ENCODE measurements at regions not wholly inside any gene's neighbourhood (a gene's known extent, or its start where the extent isn't known, plus 50 kb on each side); places are given as distances from the start of the nearest gene placed in this dataset.
"Not testable (repeated sequence)": the region's sequence is repeated elsewhere in the genome, so short reads cannot be mapped to it uniquely, and the experiment has no call there.

- DNase-seq (ENCODE audit: low spot score): no peak
These were observed 303.5 kb downstream of the TEX29 start for GRCh38 chr13:111623743-111624505.

- no peak for DNase-seq (ENCODE audit: low spot score)
These were observed 305.3 kb downstream of the TEX29 start for GRCh38 chr13:111625526-111626315.

GRCh38 chr13:111626371-111627305 is 306.2 kb downstream of the TEX29 start:
- no peak for DNase-seq (ENCODE audit: low spot score)

- DNase-seq (ENCODE audit: low spot score): no peak
These were observed 307.2 kb downstream of the TEX29 start for GRCh38 chr13:111627596-111627995.

- no peak for DNase-seq (ENCODE audit: low spot score)
These were observed 308.6 kb downstream of the TEX29 start for GRCh38 chr13:111629016-111629415.

- no peak for DNase-seq (ENCODE audit: low spot score)
These were observed 309.0 kb downstream of the TEX29 start for GRCh38 chr13:111629457-111629856.

- DNase-seq (ENCODE audit: low spot score): no peak
These were observed 309.5 kb downstream of the TEX29 start for GRCh38 chr13:111629926-111630325.

- no peak for DNase-seq (ENCODE audit: low spot score)
These were observed 310.0 kb downstream of the TEX29 start for GRCh38 chr13:111630406-111630805.

- not testable (repeated sequence) for DNase-seq (ENCODE audit: low spot score)
These were observed 310.8 kb downstream of the TEX29 start for GRCh38 chr13:111631271-111631670.

- DNase-seq (ENCODE audit: low spot score): no peak
These were observed 312.5 kb downstream of the TEX29 start for GRCh38 chr13:111632906-111633305.

- DNase-seq (ENCODE audit: low spot score): no peak
These were observed 313.0 kb downstream of the TEX29 start for GRCh38 chr13:111633401-111633800.

GRCh38 chr13:111634410-111634809 is 314.0 kb downstream of the TEX29 start:
- DNase-seq (ENCODE audit: low spot score): no peak

GRCh38 chr13:111636271-111636670 is 315.8 kb downstream of the TEX29 start:
- no peak for DNase-seq (ENCODE audit: low spot score)

GRCh38 chr13:111636804-111637203 is 316.4 kb downstream of the TEX29 start:
- DNase-seq (ENCODE audit: low spot score): no peak

GRCh38 chr13:111637365-111637764 is 316.9 kb downstream of the TEX29 start:
- no peak for DNase-seq (ENCODE audit: low spot score)

GRCh38 chr13:111638233-111638632 is 317.8 kb downstream of the TEX29 start:
- no peak for DNase-seq (ENCODE audit: low spot score)

- no peak for DNase-seq (ENCODE audit: low spot score)
These were observed 318.8 kb downstream of the TEX29 start for GRCh38 chr13:111639196-111639705.

GRCh38 chr13:111640006-111640405 is 319.6 kb downstream of the TEX29 start:
- DNase-seq (ENCODE audit: low spot score): no peak

- no peak for DNase-seq (ENCODE audit: low spot score)
These were observed 320.0 kb downstream of the TEX29 start for GRCh38 chr13:111640476-111640875.

GRCh38 chr13:111642156-111642767 is 321.8 kb downstream of the TEX29 start:
- no peak for DNase-seq (ENCODE audit: low spot score)

GRCh38 chr13:111644750-111645149 is 324.3 kb downstream of the TEX29 start:
- DNase-seq (ENCODE audit: low spot score): no peak

GRCh38 chr13:111645198-111645597 is 324.8 kb downstream of the TEX29 start:
- DNase-seq (ENCODE audit: low spot score): no peak
